ENCODE measurements at regions not wholly inside any gene's neighbourhood (a gene's known extent, or its start where the extent isn't known, plus 50 kb on each side); places are given as distances from the start of the nearest gene placed in this dataset.

GRCh38 chr4:179625406-179625805 is 2183.2 kb upstream of the AGA start:
- no peak for TF ChIP-seq CTCF (IDR thresholded peaks at IDR 0.05)
- DNase-seq = no peak
- ATAC-seq = no peak
- Histone ChIP-seq H3K36me3 (no peaks in the 10 kb centered on the region), H3K4me3 (no peak overlapping the region), H3K27ac (no peak overlapping the region), H3K4me1 (no peaks in the 10 kb centered on the region), H3K9me3 (peaks cover 0 to 3% (median 0%) of the 10 kb centered on the region in 11 donors), H3K27me3 (no peaks in the 10 kb centered on the region)
- 46 to 70% methylated on average over 1 of the region's 1 CpG for WGBS, 2 donors
- intact Hi-C loops (cut with DNase I) = no loop called here

GRCh38 chr4:179626687-179627086 is 2184.4 kb upstream of the AGA start:
- no peak for TF ChIP-seq CTCF (IDR thresholded peaks at IDR 0.05)
- DNase-seq (no peak), ATAC-seq (no peak)
- intact Hi-C loops (cut with DNase I) = no loop called here
- peaks cover 0 to 3% (median 0%) of the 10 kb centered on the region in 11 donors for H3K9me3 ChIP-seq
- H3K27ac ChIP-seq = no peak overlapping the region
- no peaks in the 10 kb centered on the region for H3K4me1 ChIP-seq
- no peaks in the 10 kb centered on the region for H3K36me3 ChIP-seq
- 54 to 66% methylated on average over 3 of the region's 3 CpGs for WGBS, 2 donors
- H3K27me3 ChIP-seq = no peaks in the 10 kb centered on the region
- H3K4me3 ChIP-seq = no peak overlapping the region

- no peak overlapping the region for H3K4me3 ChIP-seq
- peaks cover 0 to 6% (median 0%) of the 10 kb centered on the region in 11 donors for H3K9me3 ChIP-seq
- no peak for TF ChIP-seq CTCF (IDR thresholded peaks at IDR 0.05)
- intact Hi-C loops (cut with DNase I) = no loop called here
- ATAC-seq (no peak), DNase-seq (no peak)
- H3K27me3 ChIP-seq = no peaks in the 10 kb centered on the region
- H3K27ac ChIP-seq = no peak overlapping the region
- no peaks in the 10 kb centered on the region for H3K36me3 ChIP-seq
- no peaks in the 10 kb centered on the region for H3K4me1 ChIP-seq
These were observed 2189.1 kb upstream of the AGA start for GRCh38 chr4:179631321-179631720.

GRCh38 chr4:179634862-179635261 is 2192.6 kb upstream of the AGA start:
- H3K27me3 ChIP-seq = no peaks in the 10 kb centered on the region
- H3K4me3 ChIP-seq = no peak overlapping the region
- H3K4me1 ChIP-seq = no peaks in the 10 kb centered on the region
- ATAC-seq (no peak), DNase-seq (no peak)
- TF ChIP-seq CTCF (IDR thresholded peaks at IDR 0.05) = no peak
- WGBS, 2 donors = 54 to 65% methylated on average over 3 of the region's 3 CpGs
- H3K9me3 ChIP-seq = peaks cover 0 to 8% (median 0%) of the 10 kb centered on the region in 11 donors
- intact Hi-C loops (cut with DNase I) = no loop called here
- no peaks in the 10 kb centered on the region for H3K36me3 ChIP-seq
- no peak overlapping the region for H3K27ac ChIP-seq

GRCh38 chr4:179662522-179662921 is 2220.3 kb upstream of the AGA start:
- Histone ChIP-seq H3K36me3 (no peaks in the 10 kb centered on the region), H3K4me1 (no peaks in the 10 kb centered on the region), H3K4me3 (no peak overlapping the region), H3K27me3 (no peaks in the 10 kb centered on the region), H3K9me3 (peaks cover 0 to 16% (median 0%) of the 10 kb centered on the region in 11 donors), H3K27ac (no peak overlapping the region)
- intact Hi-C loops (cut with DNase I) = no loop called here
- no peak for DNase-seq
- no peak for TF ChIP-seq CTCF (IDR thresholded peaks at IDR 0.05)
- ATAC-seq = no peak
